H1 (cell line): ENCODE measurements at regions not wholly inside any gene's neighbourhood (a gene's known extent, or its start where the extent isn't known, plus 50 kb on each side); places are given as distances from the start of the nearest gene placed in this dataset.
A peak's percentile ranks its signal among the peaks of the same experiment; 100 is the strongest.

Source experiments
- CTCF ChIA-PET: fragments of 300-600 bp; sonication (Branson Sonifier 250); formaldehyde crosslinking; loops from one replicate; lab custom pipeline; 2021; ENCODE audit not compliant: partially characterized antibody; lab: Charles Lee
- POLR2A ChIA-PET: fragments of 300-600 bp; sonication (Branson Sonifier 250); formaldehyde crosslinking; loops from one replicate; lab custom pipeline; 2021; ENCODE audit warnings: inconsistent platforms; ENCODE audit not compliant: partially characterized antibody; lab: Charles Lee
- DNase-seq, 2 experiments: peaks; one replicate each; pipeline versions ENCODE4 v3.0.0 to v3.0.0-alpha.2; 2010 to 2022; ENCODE audit warnings: low spot score in 2 of 2, low read depth in 1 of 2, mixed read lengths in 1 of 2
- FAIRE-seq: peaks from 2 replicates; lab custom pipeline; 2011; peaks lifted over from hg19 to GRCh38; lab: Jason Lieb, UNC
- H2AFZ ChIP-seq: 2 replicates; pipeline ENCODE4 v1.8.1; 2012; ENCODE audit warnings: low read length, inconsistent platforms
- H2AK5ac ChIP-seq: 2 replicates; pipeline ENCODE4 v1.6.1; 2013; ENCODE audit warnings: low read depth, low read length
- H2BK120ac ChIP-seq: replicated peaks from 2 replicates; pipeline ENCODE3; 2013; ENCODE audit warnings: low read depth, low read length, inconsistent platforms
- H2BK12ac ChIP-seq: 2 replicates; pipeline ENCODE4 v1.6.1; 2013; ENCODE audit warnings: low read depth, low read length
- H2BK15ac ChIP-seq: 2 replicates; pipeline ENCODE4 v1.6.1; 2013; ENCODE audit warnings: low read length
- H2BK20ac ChIP-seq: 2 replicates; pipeline ENCODE4 v1.6.1; 2013; ENCODE audit warnings: low read length
- H2BK5ac ChIP-seq: 2 replicates; pipeline ENCODE4 v1.6.1; 2013; ENCODE audit warnings: low read depth, low read length
- H3K14ac ChIP-seq: 2 replicates; pipeline ENCODE4 v1.6.1; 2013; ENCODE audit warnings: inconsistent platforms; ENCODE audit not compliant: insufficient read length
- H3K18ac ChIP-seq: 2 replicates; pipeline ENCODE4 v1.6.1; 2013; ENCODE audit warnings: low read length; ENCODE audit errors: extremely low read depth
- H3K23ac ChIP-seq: 2 replicates; pipeline ENCODE4 v1.6.1; 2013; ENCODE audit warnings: inconsistent platforms; ENCODE audit not compliant: insufficient read length
- H3K23me2 ChIP-seq: 2 replicates; pipeline ENCODE4 v1.6.1; 2013; ENCODE audit warnings: low read depth, low read length
- H3K27ac ChIP-seq: 2 replicates; pipeline ENCODE4 v1.6.1; 2011; ENCODE audit warnings: low read depth, low read length, inconsistent platforms
- H3K27me3 ChIP-seq, 4 experiments: replicated peaks in 1 of 4; 1 replicate in 1 of 4; 2 replicates in 3 of 4; pipeline versions ENCODE4 v1.6.1 to v1.8.1; 2011 to 2013; ENCODE audit warnings: low read length in 3 of 4, mild to moderate bottlenecking in 3 of 4, inconsistent platforms in 2 of 4, mixed read lengths in 2 of 4, moderate library complexity in 1 of 4; ENCODE audit not compliant: control insufficient read depth in 3 of 4, insufficient read depth in 3 of 4; ENCODE audit errors: extremely low read depth in 1 of 4
- H3K36me3 ChIP-seq, 4 experiments: 2 replicates each; pipeline versions ENCODE4 v1.6.1 to v1.8.1; 2011 to 2013; ENCODE audit warnings: mild to moderate bottlenecking in 4 of 4, low read length in 3 of 4, moderate library complexity in 2 of 4, control low read depth in 1 of 4, inconsistent platforms in 1 of 4; ENCODE audit not compliant: insufficient read depth in 4 of 4, control insufficient read depth in 2 of 4
- H3K4ac ChIP-seq: replicated peaks from 2 replicates; pipeline ENCODE3; 2013; ENCODE audit warnings: low read length, low read depth, mixed read lengths, inconsistent platforms; ENCODE audit not compliant: insufficient read length
- H3K4me1 ChIP-seq, 4 experiments: replicated peaks in 1 of 4; 1 replicate in 1 of 4; 2 replicates in 3 of 4; pipeline versions ENCODE4 v1.6.1 to v1.8.1; 2011 to 2013; ENCODE audit warnings: low read length in 3 of 4, inconsistent platforms in 2 of 4, mixed read lengths in 1 of 4; ENCODE audit not compliant: insufficient read depth in 4 of 4, control insufficient read depth in 3 of 4
- H3K4me2 ChIP-seq, 2 experiments: 2 replicates each; pipeline versions ENCODE4 v1.6.1 to v1.8.1; 2011 to 2013; ENCODE audit warnings: low read depth in 2 of 2, low read length in 2 of 2, control low read depth in 1 of 2, inconsistent platforms in 1 of 2, mild to moderate bottlenecking in 1 of 2; ENCODE audit not compliant: insufficient read depth in 1 of 2
- H3K4me3 ChIP-seq, 4 experiments: fragments of 200-600, 300-600 bp in 1 of 4; sonication (generic), shearing (Covaris generic), sonication (Bioruptor Twin) in 1 of 4; 2 replicates each; pipeline versions ENCODE4 v1.5.1 to v1.8.1; 2011 to 2016; ENCODE audit warnings: low read length in 4 of 4, low read depth in 3 of 4, control low read depth in 2 of 4, inconsistent platforms in 2 of 4, mild to moderate bottlenecking in 2 of 4, mixed read lengths in 1 of 4, moderate library complexity in 1 of 4; ENCODE audit not compliant: insufficient read depth in 2 of 4; ENCODE audit errors: extremely low read depth in 1 of 4
- H3K56ac ChIP-seq: replicated peaks from 2 replicates; pipeline ENCODE3; 2013; ENCODE audit warnings: low read depth, mild to moderate bottlenecking, mixed read lengths, low read length, inconsistent platforms; ENCODE audit not compliant: insufficient read length
- H3K79me1 ChIP-seq: 2 replicates; pipeline ENCODE4 v1.6.1; 2013; ENCODE audit warnings: low read depth, low read length, control low read depth
- H3K79me2 ChIP-seq, 2 experiments: 2 replicates each; pipeline versions ENCODE4 v1.6.1 to v1.8.1; 2012 to 2013; ENCODE audit warnings: low read length in 2 of 2, mild to moderate bottlenecking in 2 of 2, inconsistent platforms in 1 of 2; ENCODE audit not compliant: insufficient read depth in 2 of 2, control insufficient read depth in 1 of 2
- H3K9ac ChIP-seq, 4 experiments: replicated peaks in 1 of 4; 1 replicate in 1 of 4; 2 replicates in 3 of 4; pipeline versions ENCODE4 v1.6.1 to v1.8.1; 2011 to 2013; ENCODE audit warnings: low read depth in 3 of 4, low read length in 3 of 4, control low read depth in 2 of 4, mild to moderate bottlenecking in 2 of 4, moderate library complexity in 2 of 4, inconsistent platforms in 1 of 4; ENCODE audit errors: extremely low read depth in 1 of 4
- H3K9me3 ChIP-seq, 2 experiments: 2 replicates each; pipeline versions ENCODE4 v1.6.1 to v1.8.1; 2012 to 2013; ENCODE audit warnings: mild to moderate bottlenecking in 2 of 2, moderate library complexity in 2 of 2, control low read depth in 1 of 2, inconsistent platforms in 1 of 2, low read depth in 1 of 2, low read length in 1 of 2, mixed read lengths in 1 of 2; ENCODE audit not compliant: insufficient read depth in 2 of 2
- H4K20me1 ChIP-seq, 2 experiments: replicated peaks in 1 of 2; 2 replicates each; pipeline versions ENCODE3 to v1.8.1; 2011 to 2013; ENCODE audit warnings: inconsistent platforms in 2 of 2, low read length in 2 of 2, mild to moderate bottlenecking in 1 of 2; ENCODE audit not compliant: insufficient read depth in 2 of 2, control insufficient read depth in 1 of 2
- H4K5ac ChIP-seq: 2 replicates; pipeline ENCODE4 v1.6.1; 2013; ENCODE audit warnings: low read length, low read depth, mixed read lengths, inconsistent platforms; ENCODE audit not compliant: insufficient read length
- H4K8ac ChIP-seq: 2 replicates; pipeline ENCODE4 v1.8.0; 2013; ENCODE audit warnings: mild to moderate bottlenecking, moderate library complexity, low read length, inconsistent platforms; ENCODE audit not compliant: insufficient read depth; ENCODE audit errors: extremely low read depth
- H4K91ac ChIP-seq: replicated peaks from 2 replicates; pipeline ENCODE3; 2013; ENCODE audit warnings: low read length, mixed read lengths, inconsistent platforms; ENCODE audit not compliant: insufficient read length
- CHD1 ChIP-seq: IDR thresholded peaks from 2 replicates; pipeline ENCODE4 v1.6.1; 2012; ENCODE audit warnings: low read depth, low read length, improper control_type of control experiment
- CTCF ChIP-seq, 3 experiments: IDR thresholded peaks; 1 replicate in 2 of 3; 2 replicates in 1 of 3; pipeline versions ENCODE4 v1.5.1 to v1.6.1; 2011; ENCODE audit warnings: low read length in 3 of 3, mild to moderate bottlenecking in 3 of 3, inconsistent platforms in 2 of 3, low read depth in 1 of 3, moderate library complexity in 1 of 3; ENCODE audit not compliant: insufficient read depth in 1 of 3; ENCODE audit errors: control extremely low read depth in 1 of 3
- RAD21 ChIP-seq, 2 experiments: IDR thresholded peaks in 1 of 2; conservative IDR thresholded peaks in 1 of 2; 2 replicates each; pipeline ENCODE4 v1.6.1; 2011; ENCODE audit warnings: low read depth in 2 of 2, low read length in 2 of 2, improper control_type of control experiment in 1 of 2, inconsistent platforms in 1 of 2, mild to moderate bottlenecking in 1 of 2, moderate library complexity in 1 of 2
- WGBS, 2 experiments: shearing (Covaris generic) in 1 of 2; methylation state at CpG; one replicate each; pipeline versions ENCODE4 v1.1.6 to v1.1.7; 2013 to 2015; ENCODE audit warnings: low lambda C conversion rate in 2 of 2, mixed read lengths in 2 of 2, inconsistent platforms in 1 of 2, low coverage in 1 of 2, missing lambda C conversion rate in 1 of 2; ENCODE audit not compliant: insufficient replicate concordance in 2 of 2, insufficient coverage in 1 of 2, insufficient read length in 1 of 2; ENCODE audit errors: extremely low coverage in 1 of 2, missing lambda C conversion rate in 1 of 2; 5-methylcytosine and 5-hydroxymethylcytosine counted together

GRCh38 chrX:39652336-39652735 lies 445.4 kb downstream of the BCOR start:
- POLR2A ChIA-PET = interaction anchor here (0.8 to 1.0 kb wide), 2 partner anchors 37 to 38 kb away, joined by 3 read pairs; no protein-coding TSS in a partner anchor
- Histone ChIP-seq H3K36me3 (no peaks in the 10 kb centered on the region), H3K79me1 (no peaks in the 10 kb centered on the region), H3K14ac (no peak overlapping the region), H4K5ac (no peak overlapping the region), H3K18ac (no peak overlapping the region; the same call in 1 of the 2 replicates), H3K9me3 (no peaks in the 10 kb centered on the region), H2BK120ac (no peak overlapping the region), H3K4me2 (peak overlapping the region in 1 of 2 experiments; percentile 53; a peak in 1 of 4 replicates), H4K20me1 (no peaks in the 10 kb centered on the region), H3K23me2 (no peaks in the 10 kb centered on the region), H2BK5ac (no peak overlapping the region; the same call in 1 of the 2 replicates), H3K27me3 (no peaks in the 10 kb centered on the region), H3K9ac (no peak overlapping the region), H3K4ac (no peak overlapping the region), H2BK15ac (no peak overlapping the region), H3K27ac (no peak overlapping the region), H3K4me1 (peaks cover 2 to 19% (median 7%) of the 10 kb centered on the region in 4 experiments), H4K8ac (no peak overlapping the region), H2BK20ac (no peak overlapping the region), H3K79me2 (no peaks in the 10 kb centered on the region), H2BK12ac (no peak overlapping the region), H2AFZ (no peak overlapping the region), H4K91ac (no peak overlapping the region), H3K56ac (no peak overlapping the region), H3K4me3 (no peak overlapping the region), H3K23ac (no peak overlapping the region), H2AK5ac (no peak overlapping the region)
- FAIRE-seq = peak; percentile 73
- TF ChIP-seq CHD1 = no peak
- peak in 2 of 3 experiments; percentile 49 to 54; a peak in 3 of 4 replicates for TF ChIP-seq CTCF (IDR thresholded peaks at IDR 0.05; ENCODE audit: control extremely low read depth in 1 of 3, insufficient read depth in 1 of 3, low read depth in 1 of 3, low read length in 3 of 3)
- TF ChIP-seq RAD21 (IDR thresholded peaks at IDR 0.05 in 1 of 2, conservative IDR thresholded peaks at IDR 0.05 in 1 of 2; ENCODE audit: low read depth in 2 of 2, low read length in 2 of 2) = peak; percentile 66 to 82
- CTCF ChIA-PET = interaction anchor here (0.6 to 2.2 kb wide), 12 partner anchors 15 to 586 kb away, joined by 3 to 7 read pairs (median 3); no protein-coding TSS in a partner anchor
- 46% methylated on average over 5 of the region's 5 CpGs; no CpG with 5 or more reads in 1 of the 2 experiments for WGBS, 2 experiments
- no peak for DNase-seq
